SK-N-SH (cell line): ENCODE measurements at regions not wholly inside any gene's neighbourhood (a gene's known extent, or its start where the extent isn't known, plus 50 kb on each side); places are given as distances from the start of the nearest gene placed in this dataset.

Source experiments
- CTCF ChIA-PET: fragments of 300-600, 350-600 bp; formaldehyde crosslinking; extraction: SDS; loops from one replicate; lab custom pipeline; 2021; lab: Yijun Ruan, JAX
- POLR2A ChIA-PET: fragments of 350-600 bp; sonication (Branson Sonifier 250); formaldehyde crosslinking; extraction: SDS; loops from one replicate; lab custom pipeline; 2020; ENCODE audit warnings: antibody characterized with exemption, inconsistent platforms; lab: Yijun Ruan, JAX
- DNase-seq: peaks from one replicate; pipeline ENCODE4 v3.0.0; 2012
- H2AFZ ChIP-seq: fragments of 200-600 bp; sonication (generic); 2 replicates; pipeline ENCODE4 v1.8.1; 2016; ENCODE audit warnings: antibody characterized with exemption, mild to moderate bottlenecking, low read depth
- H3F3A ChIP-seq: fragments of 200-600 bp; sonication (generic); replicated peaks from 2 replicates; pipeline ENCODE3; 2016; ENCODE audit warnings: antibody characterized with exemption, mild to moderate bottlenecking; ENCODE audit not compliant: insufficient read depth
- H3K27ac ChIP-seq, 2 experiments: fragments of 200-500 bp in 1 of 2; fragments of 200-600 bp in 1 of 2; sonication (Bioruptor generic) in 1 of 2; sonication (generic), shearing (Covaris generic) in 1 of 2; 2 replicates each; pipeline versions ENCODE4 v1.5.1 to v1.6.1; 2014 to 2016; ENCODE audit warnings: low read depth in 2 of 2, inconsistent platforms in 1 of 2, low read length in 1 of 2, mild to moderate bottlenecking in 1 of 2, mixed read lengths in 1 of 2
- H3K27me3 ChIP-seq: fragments of 200-600 bp; sonication (generic), shearing (Covaris generic); 2 replicates; pipeline ENCODE4 v1.6.1; 2016; ENCODE audit warnings: mixed run types; ENCODE audit not compliant: insufficient read depth
- H3K36me3 ChIP-seq, 2 experiments: fragments of 200-500 bp in 1 of 2; fragments of 200-600 bp in 1 of 2; sonication (Bioruptor generic) in 1 of 2; sonication (generic) in 1 of 2; replicated peaks in 1 of 2; 2 replicates each; pipeline versions ENCODE3 to v1.5.1; 2014 to 2016; ENCODE audit warnings: low read length in 1 of 2, mild to moderate bottlenecking in 1 of 2; ENCODE audit not compliant: insufficient read depth in 2 of 2, control insufficient read depth in 1 of 2
- H3K4me1 ChIP-seq, 2 experiments: fragments of 200-500 bp in 1 of 2; fragments of 200-600 bp in 1 of 2; sonication (Bioruptor generic) in 1 of 2; sonication (generic), shearing (Covaris generic) in 1 of 2; 2 replicates each; pipeline versions ENCODE4 v1.5.1 to v1.6.1; 2014 to 2016; ENCODE audit warnings: low read depth in 1 of 2, low read length in 1 of 2, mixed run types in 1 of 2; ENCODE audit not compliant: insufficient read depth in 2 of 2, control insufficient read depth in 1 of 2
- H3K4me2 ChIP-seq: fragments of 200-600 bp; sonication (generic), shearing (Covaris generic); 2 replicates; pipeline ENCODE4 v1.6.1; 2017; ENCODE audit warnings: mixed run types
- H3K4me3 ChIP-seq, 2 experiments: fragments of 200-500 bp in 1 of 2; fragments of 200-600 bp in 1 of 2; sonication (Bioruptor generic) in 1 of 2; sonication (generic), shearing (Covaris generic) in 1 of 2; 2 replicates each; pipeline versions ENCODE4 v1.5.1 to v1.8.1; 2014 to 2016; ENCODE audit warnings: low read depth in 2 of 2, inconsistent platforms in 1 of 2, low read length in 1 of 2, mild to moderate bottlenecking in 1 of 2, mixed read lengths in 1 of 2, moderate library complexity in 1 of 2
- H3K79me2 ChIP-seq: fragments of 200-600 bp; sonication (generic); 2 replicates; pipeline ENCODE4 v1.8.1; 2017; ENCODE audit warnings: mild to moderate bottlenecking; ENCODE audit not compliant: insufficient read depth
- H3K9ac ChIP-seq: fragments of 200-600 bp; sonication (generic); 2 replicates; pipeline ENCODE4 v1.6.1; 2017; ENCODE audit warnings: mixed run types
- H3K9me2 ChIP-seq: fragments of 200-600 bp; sonication (generic); 2 replicates; pipeline ENCODE4 v1.6.1; 2017; ENCODE audit warnings: mixed run types
- H3K9me3 ChIP-seq: fragments of 200-600 bp; sonication (generic); 2 replicates; pipeline ENCODE4 v1.6.1; 2017; ENCODE audit warnings: mixed run types, mild to moderate bottlenecking, moderate library complexity
- H4K20me1 ChIP-seq: fragments of 200-600 bp; sonication (generic); 2 replicates; pipeline ENCODE4 v1.6.1; 2017; ENCODE audit warnings: mild to moderate bottlenecking, mixed run types; ENCODE audit not compliant: insufficient read depth
- CTCF ChIP-seq: fragments of 200-600 bp; sonication (generic); IDR thresholded peaks from 2 replicates; pipeline ENCODE4 v1.6.1; 2017; ENCODE audit warnings: antibody characterized with exemption, mild to moderate bottlenecking, moderate library complexity
- EZH2phosphoT487 ChIP-seq: fragments of 200-600 bp; sonication (generic); IDR thresholded peaks from 2 replicates; pipeline ENCODE4 v1.6.1; 2017; ENCODE audit warnings: low read depth, mixed run types, mild to moderate bottlenecking, antibody characterized with exemption, moderate library complexity, borderline replicate concordance
- FOXM1 ChIP-seq: IDR thresholded peaks from 2 replicates; pipeline ENCODE4 v1.4.0; 2012; ENCODE audit warnings: low read depth, mild to moderate bottlenecking
- MAX ChIP-seq: IDR thresholded peaks from 2 replicates; pipeline ENCODE4 v1.4.0; 2012; ENCODE audit warnings: low read depth
- MEF2A ChIP-seq: IDR thresholded peaks from 2 replicates; pipeline ENCODE4 v1.4.0; 2012; ENCODE audit warnings: low read depth, borderline replicate concordance
- POLR2AphosphoS5 ChIP-seq: IDR thresholded peaks from 2 replicates; pipeline ENCODE4 v1.6.1; 2012; ENCODE audit warnings: low read depth, low read length
- RAD21 ChIP-seq: IDR thresholded peaks from 2 replicates; pipeline ENCODE4 v1.6.1; 2012; ENCODE audit warnings: mild to moderate bottlenecking, low read length
- RXRA ChIP-seq: IDR thresholded peaks from 2 replicates; pipeline ENCODE4 v1.4.0; 2012; ENCODE audit warnings: low read depth, mild to moderate bottlenecking, borderline replicate concordance
- SIN3A ChIP-seq: IDR thresholded peaks from 2 replicates; pipeline ENCODE4 v1.6.1; 2012; ENCODE audit warnings: low read depth, mild to moderate bottlenecking, low read length, moderate library complexity, borderline replicate concordance
- USF2 ChIP-seq: fragments of 150-350 bp; IDR thresholded peaks from 2 replicates; pipeline ENCODE4 v1.6.1; 2017; ENCODE audit warnings: antibody characterized with exemption, low read length, low read depth, borderline replicate concordance
- WGBS: methylation state at CpG from one replicate; pipeline ENCODE4 v1.1.6; 2017; ENCODE audit warnings: low lambda C conversion rate; 5-methylcytosine and 5-hydroxymethylcytosine counted together

- CTCF ChIA-PET: no interaction called here
- WGBS: 2% methylated on average over 2 of the region's 2 CpGs
- POLR2A ChIA-PET: no interaction called here
- TF ChIP-seq RAD21 (no peak), SIN3A (no peak), RXRA (no peak)
- TF ChIP-seq, all 33 proteins: peak for 0
- H3K36me3 ChIP-seq: no peaks in the 10 kb centered on the region
- no peak overlapping the region for H2AFZ ChIP-seq
- peaks cover 4% of the 10 kb centered on the region; the same call in 1 of the 2 replicates for H3K9me3 ChIP-seq
- H3F3A ChIP-seq: no peaks in the 10 kb centered on the region
- H3K4me1 ChIP-seq: no peaks in the 10 kb centered on the region; a peak in 1 of 4 replicates
- no peaks in the 10 kb centered on the region for H4K20me1 ChIP-seq
- H3K79me2 ChIP-seq: no peaks in the 10 kb centered on the region
- DNase-seq: no peak
- no peak overlapping the region for H3K4me2 ChIP-seq
- no peak overlapping the region for H3K9ac ChIP-seq
- no peak overlapping the region for H3K4me3 ChIP-seq
- no peaks in the 10 kb centered on the region for H3K27me3 ChIP-seq
- no peak overlapping the region for H3K27ac ChIP-seq
- H3K9me2 ChIP-seq: no peaks in the 10 kb centered on the region
Measured at GRCh38 chr6:9257215-9257614, 821.9 kb upstream of the SLC35B3 start.

GRCh38 chr6:9254251-9254650, 818.9 kb upstream of the SLC35B3 start:
- CTCF ChIA-PET: no interaction called here
- Histone ChIP-seq H2AFZ (no peak overlapping the region; the same call in 1 of the 2 replicates), H3K79me2 (no peaks in the 10 kb centered on the region), H4K20me1 (no peaks in the 10 kb centered on the region), H3K9me2 (no peaks in the 10 kb centered on the region)
- no peak for DNase-seq
- WGBS: 11% methylated on average over 9 of the region's 9 CpGs
- TF ChIP-seq POLR2AphosphoS5: no peak
- TF ChIP-seq MEF2A: no peak
- TF ChIP-seq USF2: no peak
- TF ChIP-seq CTCF: no peak
- TF ChIP-seq MAX: no peak
- TF ChIP-seq FOXM1: no peak
- TF ChIP-seq EZH2phosphoT487: no peak
- TF ChIP-seq, all 33 proteins: peak for 0
- Histone ChIP-seq H3F3A (no peaks in the 10 kb centered on the region), H3K4me2 (no peak overlapping the region), H3K9ac (no peak overlapping the region), H3K4me1 (no peaks in the 10 kb centered on the region; a peak in 1 of 4 replicates), H3K36me3 (no peaks in the 10 kb centered on the region), H3K27me3 (no peaks in the 10 kb centered on the region), H3K4me3 (no peak overlapping the region), H3K27ac (no peak overlapping the region), H3K9me3 (peaks cover 4% of the 10 kb centered on the region; the same call in 1 of the 2 replicates)
- POLR2A ChIA-PET: no interaction called here
